ENCODE measurements at regions not wholly inside any gene's neighbourhood (a gene's known extent, or its start where the extent isn't known, plus 50 kb on each side); places are given as distances from the start of the nearest gene placed in this dataset.

DNA sequence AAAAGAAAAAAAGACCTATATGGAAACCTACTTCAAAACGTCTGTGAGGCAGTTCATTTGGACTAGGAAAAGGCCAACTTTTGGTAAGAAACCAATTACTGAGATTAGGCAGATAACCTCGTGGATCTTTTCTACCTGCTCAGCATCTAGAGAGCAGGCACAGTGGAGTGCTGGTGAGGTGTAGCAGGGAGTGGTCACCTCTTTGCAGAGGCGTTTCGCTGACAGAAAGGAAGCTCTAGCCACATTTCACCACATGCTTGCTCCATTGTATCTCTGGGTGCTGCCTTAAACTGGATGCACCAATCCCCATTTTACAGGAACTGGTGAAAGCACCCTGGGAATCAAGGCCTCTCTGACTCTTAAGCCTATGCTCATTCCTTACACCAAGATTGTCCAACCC, 360.5 kb downstream of the LIG4 start:
- H3K4me3 ChIP-seq (replicated peaks; ENCODE audit: low read depth, low read length), result no peak overlapping the region
- H3K27me3 ChIP-seq (replicated peaks; ENCODE audit: control insufficient read depth, insufficient read depth, low read length), result no peaks in the 10 kb centered on the region
- no peaks in the 10 kb centered on the region for H3K36me3 ChIP-seq (ENCODE audit: control insufficient read depth, insufficient read depth, low read length)
- TF ChIP-seq, protein P1, sequence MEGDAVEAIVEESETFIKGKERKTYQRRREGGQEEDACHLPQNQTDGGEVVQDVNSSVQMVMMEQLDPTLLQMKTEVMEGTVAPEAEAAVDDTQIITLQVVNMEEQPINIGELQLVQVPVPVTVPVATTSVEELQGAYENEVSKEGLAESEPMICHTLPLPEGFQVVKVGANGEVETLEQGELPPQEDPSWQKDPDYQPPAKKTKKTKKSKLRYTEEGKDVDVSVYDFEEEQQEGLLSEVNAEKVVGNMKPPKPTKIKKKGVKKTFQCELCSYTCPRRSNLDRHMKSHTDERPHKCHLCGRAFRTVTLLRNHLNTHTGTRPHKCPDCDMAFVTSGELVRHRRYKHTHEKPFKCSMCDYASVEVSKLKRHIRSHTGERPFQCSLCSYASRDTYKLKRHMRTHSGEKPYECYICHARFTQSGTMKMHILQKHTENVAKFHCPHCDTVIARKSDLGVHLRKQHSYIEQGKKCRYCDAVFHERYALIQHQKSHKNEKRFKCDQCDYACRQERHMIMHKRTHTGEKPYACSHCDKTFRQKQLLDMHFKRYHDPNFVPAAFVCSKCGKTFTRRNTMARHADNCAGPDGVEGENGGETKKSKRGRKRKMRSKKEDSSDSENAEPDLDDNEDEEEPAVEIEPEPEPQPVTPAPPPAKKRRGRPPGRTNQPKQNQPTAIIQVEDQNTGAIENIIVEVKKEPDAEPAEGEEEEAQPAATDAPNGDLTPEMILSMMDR (IDR thresholded peaks at IDR 0.05; ENCODE audit: insufficient read depth, low read length, poor library complexity, severe bottlenecking), result no peak
- no peak for DNase-seq (ENCODE audit: extremely low read depth, insufficient read length)

DNA sequence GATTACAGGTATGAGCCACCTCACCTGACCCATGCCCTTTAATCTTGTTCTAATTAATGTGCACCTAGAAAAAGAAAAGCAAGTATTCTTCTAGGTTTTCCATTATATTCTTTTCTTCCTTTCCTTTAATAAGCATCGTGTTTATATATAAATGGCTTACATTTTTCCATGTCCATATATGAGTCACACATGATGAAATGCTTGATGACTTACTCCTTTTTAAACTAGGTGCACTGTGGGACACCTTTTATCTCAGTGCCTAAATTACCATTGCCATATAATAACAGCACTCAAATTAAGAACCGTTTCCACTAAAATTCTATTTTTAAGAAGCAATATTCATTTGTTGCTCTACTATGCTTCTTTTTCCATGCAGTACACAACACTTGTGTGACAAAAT, 363.3 kb downstream of the LIG4 start:
- Histone ChIP-seq H3K36me3 (ENCODE audit: control insufficient read depth, insufficient read depth, low read length) (no peaks in the 10 kb centered on the region), H3K27me3 (replicated peaks; ENCODE audit: control insufficient read depth, insufficient read depth, low read length) (no peaks in the 10 kb centered on the region), H3K4me3 (replicated peaks; ENCODE audit: low read depth, low read length) (no peak overlapping the region)
- TF ChIP-seq, protein P1 (IDR thresholded peaks at IDR 0.05; ENCODE audit: insufficient read depth, low read length, poor library complexity, severe bottlenecking), result no peak
- DNase-seq (ENCODE audit: extremely low read depth, insufficient read length), result no peak

DNA sequence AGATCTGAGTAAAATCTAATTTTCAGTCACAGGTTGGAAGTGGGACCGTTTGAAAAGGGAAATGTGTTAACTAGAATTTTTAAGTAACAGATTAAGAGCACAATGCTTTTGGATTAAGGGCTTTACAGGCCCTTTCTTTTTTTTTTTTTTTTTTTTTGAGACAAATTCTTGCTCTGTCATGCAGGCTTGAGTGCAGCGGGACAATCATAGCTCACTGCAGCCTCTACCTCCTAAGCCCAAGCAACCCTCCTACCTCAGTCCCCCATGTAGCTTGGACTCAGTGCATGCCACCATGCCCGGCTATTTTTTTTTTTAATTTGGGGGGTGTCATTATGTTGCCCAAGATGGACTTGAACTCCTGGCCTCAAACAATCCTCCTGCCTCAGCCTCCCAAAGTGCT, 363.7 kb downstream of the LIG4 start:
- no peaks in the 10 kb centered on the region for H3K36me3 ChIP-seq (ENCODE audit: control insufficient read depth, insufficient read depth, low read length)
- TF ChIP-seq, protein P1 (IDR thresholded peaks at IDR 0.05; ENCODE audit: insufficient read depth, low read length, poor library complexity, severe bottlenecking), result no peak
- no peak overlapping the region for H3K4me3 ChIP-seq (replicated peaks; ENCODE audit: low read depth, low read length)
- H3K27me3 ChIP-seq (replicated peaks; ENCODE audit: control insufficient read depth, insufficient read depth, low read length), result no peaks in the 10 kb centered on the region
- no peak for DNase-seq (ENCODE audit: extremely low read depth, insufficient read length)

DNA sequence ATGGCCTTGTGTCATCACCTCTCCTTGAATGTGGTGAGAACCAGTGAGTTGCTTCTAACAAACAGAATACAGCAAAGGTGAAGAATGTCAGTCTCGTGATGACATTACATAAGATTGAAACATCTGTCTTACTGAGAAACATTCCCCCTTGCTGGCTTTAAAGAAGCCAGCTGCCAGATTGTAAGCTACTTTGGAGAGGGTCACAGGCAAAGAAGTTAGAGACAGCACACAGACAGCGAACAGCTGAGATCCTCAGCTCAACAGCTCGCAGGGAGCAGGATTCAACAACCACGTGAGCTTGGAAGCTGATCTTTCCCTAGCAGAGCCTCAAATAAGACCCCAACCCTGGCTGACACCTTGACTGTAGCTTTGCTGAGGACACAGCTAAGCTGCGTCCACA, 367.9 kb downstream of the LIG4 start:
- no peaks in the 10 kb centered on the region for H3K27me3 ChIP-seq (replicated peaks; ENCODE audit: control insufficient read depth, insufficient read depth, low read length)
- no peak overlapping the region for H3K4me3 ChIP-seq (replicated peaks; ENCODE audit: low read depth, low read length)
- no peak for DNase-seq (ENCODE audit: extremely low read depth, insufficient read length)
- H3K36me3 ChIP-seq (ENCODE audit: control insufficient read depth, insufficient read depth, low read length), result no peaks in the 10 kb centered on the region
- TF ChIP-seq, protein P1 (IDR thresholded peaks at IDR 0.05; ENCODE audit: insufficient read depth, low read length, poor library complexity, severe bottlenecking), result no peak

DNA sequence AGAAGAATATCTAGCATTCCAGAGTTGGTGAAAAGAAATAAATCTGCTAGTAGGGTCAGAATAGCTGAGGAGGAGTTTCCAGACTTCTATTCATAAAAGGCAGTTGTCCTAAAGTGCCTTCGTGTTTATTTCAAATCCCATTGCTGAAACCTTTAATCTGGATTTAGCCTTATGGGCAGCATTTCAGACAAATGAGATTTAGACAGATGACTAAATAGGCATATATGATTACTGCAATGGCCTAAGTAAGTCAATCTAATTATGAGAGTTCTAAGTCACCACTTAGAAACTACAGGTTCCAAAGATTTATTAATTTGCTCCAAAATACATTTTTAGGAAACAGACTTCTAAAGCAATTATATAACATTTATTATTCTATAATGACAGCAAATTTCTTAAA, 368.7 kb downstream of the LIG4 start:
- Histone ChIP-seq H3K4me3 (replicated peaks; ENCODE audit: low read depth, low read length) (no peak overlapping the region), H3K27me3 (replicated peaks; ENCODE audit: control insufficient read depth, insufficient read depth, low read length) (no peaks in the 10 kb centered on the region), H3K36me3 (ENCODE audit: control insufficient read depth, insufficient read depth, low read length) (no peaks in the 10 kb centered on the region)
- TF ChIP-seq, protein P1 (IDR thresholded peaks at IDR 0.05; ENCODE audit: insufficient read depth, low read length, poor library complexity, severe bottlenecking), result no peak
- no peak for DNase-seq (ENCODE audit: extremely low read depth, insufficient read length)

DNA sequence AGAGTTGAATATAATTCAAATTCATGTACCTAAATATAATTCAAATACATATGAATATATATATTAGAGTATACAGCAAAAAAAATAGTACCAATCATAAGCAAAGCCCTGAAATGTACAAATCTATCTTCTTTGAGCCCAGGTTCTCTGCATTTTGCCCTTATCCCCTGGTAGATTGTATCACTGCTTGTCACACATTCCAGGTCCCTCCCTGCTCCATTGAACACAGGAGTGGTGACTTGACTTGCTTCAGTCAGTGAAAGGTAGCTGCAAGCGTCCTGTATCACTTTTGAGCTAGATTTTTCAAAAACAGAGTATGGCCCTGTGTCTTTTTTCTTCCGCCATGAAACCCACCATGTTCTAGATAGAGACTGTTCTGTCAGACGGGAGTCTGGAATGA, 369.4 kb downstream of the LIG4 start:
- no peak for DNase-seq (ENCODE audit: extremely low read depth, insufficient read length)
- Histone ChIP-seq H3K27me3 (replicated peaks; ENCODE audit: control insufficient read depth, insufficient read depth, low read length) (no peaks in the 10 kb centered on the region), H3K36me3 (ENCODE audit: control insufficient read depth, insufficient read depth, low read length) (no peaks in the 10 kb centered on the region), H3K4me3 (replicated peaks; ENCODE audit: low read depth, low read length) (no peak overlapping the region)
- TF ChIP-seq, protein P1 (IDR thresholded peaks at IDR 0.05; ENCODE audit: insufficient read depth, low read length, poor library complexity, severe bottlenecking), result no peak
